ENCODE measurements at regions not wholly inside any gene's neighbourhood (a gene's known extent, or its start where the extent isn't known, plus 50 kb on each side); places are given as distances from the start of the nearest gene placed in this dataset.

GRCh38 chr14:66219886-66220285, 266.3 kb upstream of the CCDC196 start:
- TF ChIP-seq EZH2phosphoT487 (conservative IDR thresholded peaks at IDR 0.05; ENCODE audit: low read length) (no peak), CTCF (IDR thresholded peaks at IDR 0.05; ENCODE audit: insufficient read depth, low read length, poor library complexity, severe bottlenecking) (no peak)
- no peaks in the 10 kb centered on the region for H3K36me3 ChIP-seq (ENCODE audit: low read length)
- H3K27ac ChIP-seq (ENCODE audit: low read depth, low read length): no peak overlapping the region
- no peaks in the 10 kb centered on the region for H3K27me3 ChIP-seq (ENCODE audit: low read length)
- no peak overlapping the region for H3K4me2 ChIP-seq (ENCODE audit: low read depth, low read length, poor library complexity, severe bottlenecking)
- no peak overlapping the region for H2AFZ ChIP-seq (ENCODE audit: low read depth, low read length, severe bottlenecking)
- H3K9me3 ChIP-seq (ENCODE audit: insufficient read depth, low read length): peaks cover 18% of the 10 kb centered on the region; the same call in 1 of the 2 replicates
- H3K79me2 ChIP-seq (ENCODE audit: insufficient read depth, low read length): no peaks in the 10 kb centered on the region
- no peak overlapping the region for H3K9ac ChIP-seq (ENCODE audit: low read length)
- H4K20me1 ChIP-seq (ENCODE audit: low read depth, low read length): no peaks in the 10 kb centered on the region
- H3F3A ChIP-seq (ENCODE audit: insufficient read depth): no peaks in the 10 kb centered on the region
- no peaks in the 10 kb centered on the region for H3K9me2 ChIP-seq (replicated peaks; ENCODE audit: insufficient read depth, low read length)
- H3K4me3 ChIP-seq (ENCODE audit: insufficient read depth, low read length, poor library complexity, severe bottlenecking): no peak overlapping the region

GRCh38 chr14:66224492-66225178, 261.5 kb upstream of the CCDC196 start:
- no peaks in the 10 kb centered on the region for H3K36me3 ChIP-seq (ENCODE audit: low read length)
- H3K27me3 ChIP-seq (ENCODE audit: low read length): no peaks in the 10 kb centered on the region
- H3K9me2 ChIP-seq (replicated peaks; ENCODE audit: insufficient read depth, low read length): no peaks in the 10 kb centered on the region
- H3K9me3 ChIP-seq (ENCODE audit: insufficient read depth, low read length): no peaks in the 10 kb centered on the region
- TF ChIP-seq EZH2phosphoT487 (conservative IDR thresholded peaks at IDR 0.05; ENCODE audit: low read length) (no peak), CTCF (IDR thresholded peaks at IDR 0.05; ENCODE audit: insufficient read depth, low read length, poor library complexity, severe bottlenecking) (no peak)
- H3K79me2 ChIP-seq (ENCODE audit: insufficient read depth, low read length): no peaks in the 10 kb centered on the region
- H3K27ac ChIP-seq (ENCODE audit: low read depth, low read length): no peak overlapping the region
- H3K9ac ChIP-seq (ENCODE audit: low read length): no peak overlapping the region
- no peaks in the 10 kb centered on the region for H3F3A ChIP-seq (ENCODE audit: insufficient read depth)
- no peak overlapping the region for H2AFZ ChIP-seq (ENCODE audit: low read depth, low read length, severe bottlenecking)
- no peak overlapping the region for H3K4me2 ChIP-seq (ENCODE audit: low read depth, low read length, poor library complexity, severe bottlenecking)
- no peaks in the 10 kb centered on the region for H4K20me1 ChIP-seq (ENCODE audit: low read depth, low read length)
- H3K4me3 ChIP-seq (ENCODE audit: insufficient read depth, low read length, poor library complexity, severe bottlenecking): no peak overlapping the region

GRCh38 chr14:66225337-66225736, 260.8 kb upstream of the CCDC196 start:
- Histone ChIP-seq H3K4me3 (ENCODE audit: insufficient read depth, low read length, poor library complexity, severe bottlenecking) (no peak overlapping the region), H3K27ac (ENCODE audit: low read depth, low read length) (no peak overlapping the region), H3K9ac (ENCODE audit: low read length) (no peak overlapping the region), H3K9me3 (ENCODE audit: insufficient read depth, low read length) (no peaks in the 10 kb centered on the region), H3K4me2 (ENCODE audit: low read depth, low read length, poor library complexity, severe bottlenecking) (no peak overlapping the region), H2AFZ (ENCODE audit: low read depth, low read length, severe bottlenecking) (no peak overlapping the region), H3F3A (ENCODE audit: insufficient read depth) (no peaks in the 10 kb centered on the region), H3K9me2 (replicated peaks; ENCODE audit: insufficient read depth, low read length) (no peaks in the 10 kb centered on the region), H3K27me3 (ENCODE audit: low read length) (0 out of 2 replicates have a peak, but pooled peaks cover 2% of the 10 kb centered on the region), H4K20me1 (ENCODE audit: low read depth, low read length) (no peaks in the 10 kb centered on the region), H3K36me3 (ENCODE audit: low read length) (no peaks in the 10 kb centered on the region), H3K79me2 (ENCODE audit: insufficient read depth, low read length) (no peaks in the 10 kb centered on the region)
- TF ChIP-seq CTCF (IDR thresholded peaks at IDR 0.05; ENCODE audit: insufficient read depth, low read length, poor library complexity, severe bottlenecking) (no peak), EZH2phosphoT487 (conservative IDR thresholded peaks at IDR 0.05; ENCODE audit: low read length) (no peak)

Data from SU-DHL-6 (cell line).